Skeletal muscle satellite cell (primary cell): ENCODE measurements at regions not wholly inside any gene's neighbourhood (a gene's known extent, or its start where the extent isn't known, plus 50 kb on each side); places are given as distances from the start of the nearest gene placed in this dataset.

Source experiments
- H3K27me3 ChIP-seq: 2 replicates; pipeline ENCODE4 v1.7.0; 2013; ENCODE audit warnings: low read length; ENCODE audit not compliant: control insufficient read depth, insufficient read depth
- H3K36me3 ChIP-seq: 2 replicates; pipeline ENCODE4 v1.7.0; 2013; ENCODE audit warnings: mild to moderate bottlenecking, control low read depth, low read length; ENCODE audit not compliant: insufficient read depth
- H3K4me1 ChIP-seq: 2 replicates; pipeline ENCODE4 v1.7.0; 2013; ENCODE audit warnings: low read length; ENCODE audit not compliant: control insufficient read depth, insufficient read depth
- H3K4me2 ChIP-seq: 2 replicates; pipeline ENCODE4 v1.7.0; 2013; ENCODE audit warnings: mild to moderate bottlenecking, low read length
- H3K4me3 ChIP-seq: 2 replicates; pipeline ENCODE4 v1.7.0; 2013; ENCODE audit warnings: low read length
- H3K9ac ChIP-seq: 2 replicates; pipeline ENCODE4 v1.7.0; 2013; ENCODE audit warnings: mild to moderate bottlenecking, low read depth, low read length, moderate library complexity
- H3K9me3 ChIP-seq: replicated peaks from 2 replicates; pipeline ENCODE4 v1.7.0; 2013; ENCODE audit warnings: mild to moderate bottlenecking, control low read depth, low read length

GRCh38 chr5:2529371-2530092 is 221.9 kb downstream of the IRX2 start:
- Histone ChIP-seq H3K9ac (no peak overlapping the region), H3K27me3 (no peaks in the 10 kb centered on the region), H3K4me1 (no peaks in the 10 kb centered on the region), H3K9me3 (peaks cover 12% of the 10 kb centered on the region), H3K4me2 (no peak overlapping the region), H3K4me3 (no peak overlapping the region), H3K36me3 (no peaks in the 10 kb centered on the region)

GRCh38 chr5:2525351-2525750 is 226.1 kb downstream of the IRX2 start:
- Histone ChIP-seq H3K9me3 (peaks cover 11% of the 10 kb centered on the region), H3K4me3 (no peak overlapping the region)

DNA sequence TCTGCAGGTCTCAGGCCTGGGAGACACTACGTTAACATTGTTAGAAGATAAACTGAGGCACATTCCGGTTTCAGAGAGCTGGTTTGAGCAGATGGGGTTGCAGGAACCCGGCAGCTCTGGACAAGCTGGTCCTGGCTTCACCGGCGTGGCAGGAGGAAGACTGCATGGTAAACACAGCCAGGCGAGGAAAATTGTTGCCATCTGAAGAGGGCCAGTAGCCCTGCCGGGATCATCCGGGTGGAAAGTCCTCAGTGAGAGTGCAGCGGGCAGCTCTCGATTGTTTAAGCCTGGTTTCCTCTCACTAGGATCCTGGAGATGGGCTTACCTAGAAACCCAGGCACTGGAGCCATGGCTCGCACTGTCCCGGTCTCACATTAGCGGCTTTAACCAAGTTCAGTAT is 226.9 kb downstream of the IRX2 start:
- H3K9me3 ChIP-seq: peaks cover 10% of the 10 kb centered on the region
- no peaks in the 10 kb centered on the region for H3K27me3 ChIP-seq
- H3K9ac ChIP-seq: no peak overlapping the region
- H3K4me2 ChIP-seq: no peak overlapping the region
- H3K36me3 ChIP-seq: no peaks in the 10 kb centered on the region
- no peak overlapping the region for H3K4me3 ChIP-seq
- H3K4me1 ChIP-seq: no peaks in the 10 kb centered on the region

More at GRCh38 chr5:2525351-2525750, 226.1 kb downstream of the IRX2 start:
- Histone ChIP-seq H3K9ac (no peak overlapping the region), H3K27me3 (no peaks in the 10 kb centered on the region), H3K36me3 (no peaks in the 10 kb centered on the region), H3K4me1 (no peaks in the 10 kb centered on the region), H3K4me2 (no peak overlapping the region)

DNA sequence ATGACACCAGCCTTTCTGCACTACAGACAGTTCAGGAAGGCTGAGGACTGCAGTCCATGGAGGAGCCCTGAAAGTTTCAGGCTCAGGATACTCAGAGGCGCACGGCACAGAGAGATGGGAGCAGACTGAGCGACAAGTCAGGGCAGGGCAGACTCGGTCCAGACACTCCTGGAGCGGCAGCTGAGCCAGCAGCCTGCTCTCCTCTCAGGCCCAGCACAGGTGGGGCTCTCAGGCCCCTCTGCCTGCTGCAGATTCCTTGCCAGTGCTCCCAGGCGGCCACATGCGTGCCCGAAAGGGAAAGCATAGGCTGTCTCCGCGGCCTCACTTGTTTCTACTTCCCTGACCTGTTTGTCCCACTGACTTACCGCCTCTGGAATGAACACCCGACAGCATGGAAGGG is 228.3 kb downstream of the IRX2 start:
- no peaks in the 10 kb centered on the region for H3K4me1 ChIP-seq
- no peak overlapping the region for H3K9ac ChIP-seq
- H3K9me3 ChIP-seq: peaks cover 10% of the 10 kb centered on the region

DNA sequence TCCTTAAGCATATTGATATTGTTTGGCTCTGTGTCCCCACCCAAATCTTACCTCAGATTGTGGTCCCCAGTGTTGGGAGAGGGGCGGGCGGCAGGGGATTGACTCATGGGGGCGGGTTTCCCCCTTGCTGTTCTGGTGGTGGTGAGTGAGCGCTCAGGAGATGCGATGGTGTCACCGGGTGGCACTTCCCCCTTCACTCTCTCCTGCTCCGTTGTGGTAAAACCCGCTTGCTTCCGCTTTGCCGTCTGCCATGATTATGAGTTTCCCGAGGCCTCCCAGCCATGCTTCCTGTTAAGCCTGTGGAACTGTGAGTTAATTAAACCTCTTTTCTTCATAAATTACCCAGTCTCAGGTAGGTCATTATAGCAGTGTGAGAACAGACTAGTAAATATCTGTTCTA is 229.1 kb downstream of the IRX2 start:
- no peaks in the 10 kb centered on the region for H3K27me3 ChIP-seq
- no peaks in the 10 kb centered on the region for H3K4me1 ChIP-seq
- H3K36me3 ChIP-seq: no peaks in the 10 kb centered on the region
- no peak overlapping the region for H3K9ac ChIP-seq
- H3K4me3 ChIP-seq: no peak overlapping the region
- H3K9me3 ChIP-seq: peaks cover 10% of the 10 kb centered on the region
- H3K4me2 ChIP-seq: no peak overlapping the region

More for the DNA sequence above, 228.3 kb downstream of the IRX2 start:
- Histone ChIP-seq H3K4me3 (no peak overlapping the region), H3K4me2 (no peak overlapping the region), H3K36me3 (no peaks in the 10 kb centered on the region), H3K27me3 (no peaks in the 10 kb centered on the region)

DNA sequence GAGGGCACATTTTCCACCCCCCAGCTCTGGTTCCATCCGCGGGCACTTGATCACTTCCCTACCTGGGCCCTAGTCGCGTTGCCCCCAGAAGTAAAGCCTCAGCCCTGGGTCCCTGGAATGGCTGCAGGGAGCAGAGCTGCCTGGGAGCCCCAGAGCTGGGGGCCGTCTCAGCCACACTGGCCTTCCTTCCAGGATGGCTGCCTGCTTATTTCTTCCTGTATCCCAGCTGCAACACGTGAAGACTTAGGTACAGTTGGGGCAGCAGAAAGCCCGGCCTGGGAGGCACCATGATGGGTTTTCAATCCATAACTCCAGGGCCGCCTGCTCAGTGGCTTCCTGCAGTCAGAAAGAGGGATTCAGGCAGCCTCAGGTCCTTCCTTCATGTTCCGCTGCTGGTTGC is 232.3 kb downstream of the IRX2 start:
- Histone ChIP-seq H3K4me2 (no peak overlapping the region), H3K4me3 (no peak overlapping the region), H3K36me3 (no peaks in the 10 kb centered on the region), H3K9ac (no peak overlapping the region), H3K4me1 (no peaks in the 10 kb centered on the region), H3K27me3 (no peaks in the 10 kb centered on the region), H3K9me3 (peaks cover 9% of the 10 kb centered on the region)

DNA sequence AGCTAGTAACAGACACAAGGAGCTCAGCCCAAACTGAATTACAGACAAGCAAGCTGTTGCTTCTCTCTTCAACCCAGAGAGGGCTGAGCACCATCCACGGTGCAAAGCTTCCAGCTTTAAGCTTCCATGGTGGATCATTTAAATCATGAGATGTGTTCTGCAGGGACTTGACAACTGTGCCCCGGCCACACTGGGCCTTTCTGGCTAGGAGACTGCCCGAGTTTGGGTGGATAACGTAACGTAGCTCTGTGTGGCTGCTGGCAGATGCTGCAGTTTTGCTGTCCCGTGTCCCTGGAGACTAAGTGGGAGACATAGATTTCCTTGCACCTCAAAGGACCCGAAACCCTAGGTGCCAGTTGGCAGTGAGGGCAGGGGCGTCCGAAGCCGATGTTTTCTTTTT is 234.0 kb downstream of the IRX2 start:
- Histone ChIP-seq H3K4me3 (no peak overlapping the region), H3K9ac (no peak overlapping the region), H3K9me3 (peaks cover 6% of the 10 kb centered on the region), H3K4me1 (no peaks in the 10 kb centered on the region), H3K27me3 (no peaks in the 10 kb centered on the region), H3K4me2 (no peak overlapping the region), H3K36me3 (no peaks in the 10 kb centered on the region)

GRCh38 chr5:2515180-2515764 is 236.2 kb downstream of the IRX2 start:
- no peak overlapping the region for H3K4me2 ChIP-seq
- peaks cover 19% of the 10 kb centered on the region for H3K9me3 ChIP-seq
- H3K9ac ChIP-seq: no peak overlapping the region
- H3K4me1 ChIP-seq: no peaks in the 10 kb centered on the region
- no peaks in the 10 kb centered on the region for H3K36me3 ChIP-seq
- no peaks in the 10 kb centered on the region for H3K27me3 ChIP-seq
- no peak overlapping the region for H3K4me3 ChIP-seq

- no peak overlapping the region for H3K9ac ChIP-seq
- H3K36me3 ChIP-seq: no peaks in the 10 kb centered on the region
- no peak overlapping the region for H3K4me3 ChIP-seq
- H3K4me2 ChIP-seq: no peak overlapping the region
- H3K4me1 ChIP-seq: no peaks in the 10 kb centered on the region
- H3K9me3 ChIP-seq: peaks cover 22% of the 10 kb centered on the region
- H3K27me3 ChIP-seq: no peaks in the 10 kb centered on the region
Observed at GRCh38 chr5:2514484-2514883, 237.0 kb downstream of the IRX2 start.

DNA sequence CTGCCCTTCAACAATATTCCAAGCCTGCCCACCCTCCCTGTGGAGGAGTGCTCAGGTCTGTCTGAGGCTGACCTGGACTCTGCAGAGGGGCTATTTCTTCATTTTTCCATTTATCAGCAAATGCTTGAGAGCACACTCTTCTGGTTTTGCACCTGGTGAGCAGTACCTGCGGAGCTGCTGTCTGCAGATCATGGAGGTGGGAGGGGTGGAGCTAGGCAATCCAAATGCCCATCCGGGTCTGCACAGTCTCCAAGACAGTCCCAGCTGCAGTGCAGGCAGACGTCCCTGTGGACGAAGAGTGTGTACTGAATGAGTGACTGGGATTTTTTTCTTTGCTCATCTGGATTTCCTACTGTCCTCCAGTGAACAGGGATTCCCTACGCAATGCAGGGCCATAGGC is 239.8 kb downstream of the IRX2 start:
- Histone ChIP-seq H3K4me3 (no peak overlapping the region), H3K9me3 (peaks cover 22% of the 10 kb centered on the region), H3K4me2 (no peak overlapping the region), H3K4me1 (no peaks in the 10 kb centered on the region), H3K27me3 (no peaks in the 10 kb centered on the region), H3K36me3 (no peaks in the 10 kb centered on the region), H3K9ac (no peak overlapping the region)

- no peak overlapping the region for H3K4me2 ChIP-seq
- H3K4me1 ChIP-seq: no peaks in the 10 kb centered on the region
- H3K9ac ChIP-seq: no peak overlapping the region
- H3K9me3 ChIP-seq: peaks cover 18% of the 10 kb centered on the region
- no peaks in the 10 kb centered on the region for H3K36me3 ChIP-seq
- no peak overlapping the region for H3K4me3 ChIP-seq
- H3K27me3 ChIP-seq: no peaks in the 10 kb centered on the region
Observed at GRCh38 chr5:2511126-2511525, 240.4 kb downstream of the IRX2 start.

- H3K36me3 ChIP-seq: no peaks in the 10 kb centered on the region
- H3K9me3 ChIP-seq: peaks cover 16% of the 10 kb centered on the region
- H3K4me2 ChIP-seq: no peak overlapping the region
- no peak overlapping the region for H3K4me3 ChIP-seq
- no peaks in the 10 kb centered on the region for H3K4me1 ChIP-seq
- H3K9ac ChIP-seq: no peak overlapping the region
- no peaks in the 10 kb centered on the region for H3K27me3 ChIP-seq
Observed at GRCh38 chr5:2509527-2509926, 241.9 kb downstream of the IRX2 start.
